ENCODE measurements at regions not wholly inside any gene's neighbourhood (a gene's known extent, or its start where the extent isn't known, plus 50 kb on each side); places are given as distances from the start of the nearest gene placed in this dataset.
"Not testable (repeated sequence)": the region's sequence is repeated elsewhere in the genome, so short reads cannot be mapped to it uniquely, and the experiment has no call there.

GRCh38 chr5:40428815-40429214 is 250.9 kb upstream of the PTGER4 start:
- DNase-seq = no peak
- intact Hi-C loops (cut with DNase I; ENCODE audit: low total_unique reads) = no loop called here
- Histone ChIP-seq H3K27me3 (no peaks in the 10 kb centered on the region), H3K9me3 (no peaks in the 10 kb centered on the region), H3K36me3 (ENCODE audit: low read depth, missing control alignments) (no peaks in the 10 kb centered on the region), H3K4me3 (no peak overlapping the region), H3K4me1 (no peaks in the 10 kb centered on the region), H3K27ac (no peak overlapping the region)
- TF ChIP-seq POLR2A (IDR thresholded peaks at IDR 0.05) (no peak), CTCF (IDR thresholded peaks at IDR 0.05) (no peak)
- 86 to 92% methylated on average over 4 of the region's 4 CpGs for WGBS, 2 donors

GRCh38 chr5:40428126-40428525 is 251.6 kb upstream of the PTGER4 start:
- WGBS, 2 donors = 67 to 75% methylated on average over 1 of the region's 1 CpG

GRCh38 chr5:40417046-40417810 is 262.5 kb upstream of the PTGER4 start:
- WGBS, 2 donors = 80 to 82% methylated on average over 8 of the region's 8 CpGs
- H3K27me3 ChIP-seq; H3K36me3 ChIP-seq (ENCODE audit: low read depth, missing control alignments); H3K4me3 ChIP-seq; DNase-seq; H3K9me3 ChIP-seq; intact Hi-C loops (cut with DNase I; ENCODE audit: low total_unique reads); H3K4me1 ChIP-seq; H3K27ac ChIP-seq: not testable (repeated sequence)

More at GRCh38 chr5:40428126-40428525, 251.6 kb upstream of the PTGER4 start:
- TF ChIP-seq CTCF (IDR thresholded peaks at IDR 0.05) (no peak), POLR2A (IDR thresholded peaks at IDR 0.05) (no peak)
- no peak for DNase-seq
- H3K27ac ChIP-seq = no peak overlapping the region
- H3K9me3 ChIP-seq = no peaks in the 10 kb centered on the region
- no peaks in the 10 kb centered on the region for H3K36me3 ChIP-seq (ENCODE audit: low read depth, missing control alignments)
- intact Hi-C loops (cut with DNase I; ENCODE audit: low total_unique reads) = no loop called here
- no peaks in the 10 kb centered on the region for H3K27me3 ChIP-seq
- H3K4me3 ChIP-seq = no peak overlapping the region
- H3K4me1 ChIP-seq = no peaks in the 10 kb centered on the region

- intact Hi-C loops (cut with DNase I; ENCODE audit: low total_unique reads) = no loop called here
- TF ChIP-seq POLR2A (IDR thresholded peaks at IDR 0.05) = no peak
- no peak for TF ChIP-seq CTCF (IDR thresholded peaks at IDR 0.05)
- H3K4me1 ChIP-seq = no peaks in the 10 kb centered on the region
These were observed 263.1 kb upstream of the PTGER4 start for GRCh38 chr5:40416588-40416987.

GRCh38 chr5:40416098-40416497 is 263.6 kb upstream of the PTGER4 start:
- H3K4me3 ChIP-seq = no peak overlapping the region
- intact Hi-C loops (cut with DNase I; ENCODE audit: low total_unique reads) = no loop called here
- no peaks in the 10 kb centered on the region for H3K4me1 ChIP-seq
- H3K36me3 ChIP-seq (ENCODE audit: low read depth, missing control alignments) = no peaks in the 10 kb centered on the region
- TF ChIP-seq POLR2A (IDR thresholded peaks at IDR 0.05) (no peak), CTCF (IDR thresholded peaks at IDR 0.05) (no peak)
- H3K9me3 ChIP-seq = no peaks in the 10 kb centered on the region
- no peaks in the 10 kb centered on the region for H3K27me3 ChIP-seq
- no peak overlapping the region for H3K27ac ChIP-seq
- DNase-seq = no peak

More at GRCh38 chr5:40416588-40416987, 263.1 kb upstream of the PTGER4 start:
- Histone ChIP-seq H3K27me3 (no peaks in the 10 kb centered on the region), H3K4me3 (no peak overlapping the region), H3K36me3 (ENCODE audit: low read depth, missing control alignments) (no peaks in the 10 kb centered on the region), H3K9me3 (no peaks in the 10 kb centered on the region), H3K27ac (no peak overlapping the region)
- no peak for DNase-seq

Measured in testis (tissue), 2 donors.